SK-N-SH (cell line): ENCODE measurements at regions not wholly inside any gene's neighbourhood (a gene's known extent, or its start where the extent isn't known, plus 50 kb on each side); places are given as distances from the start of the nearest gene placed in this dataset.

Source experiments
- CTCF ChIA-PET: fragments of 300-600, 350-600 bp; formaldehyde crosslinking; extraction: SDS; loops from one replicate; lab custom pipeline; 2021; lab: Yijun Ruan, JAX
- POLR2A ChIA-PET: fragments of 350-600 bp; sonication (Branson Sonifier 250); formaldehyde crosslinking; extraction: SDS; loops from one replicate; lab custom pipeline; 2020; ENCODE audit warnings: antibody characterized with exemption, inconsistent platforms; lab: Yijun Ruan, JAX
- DNase-seq: peaks from one replicate; pipeline ENCODE4 v3.0.0; 2012
- H2AFZ ChIP-seq: fragments of 200-600 bp; sonication (generic); 2 replicates; pipeline ENCODE4 v1.8.1; 2016; ENCODE audit warnings: antibody characterized with exemption, mild to moderate bottlenecking, low read depth
- H3F3A ChIP-seq: fragments of 200-600 bp; sonication (generic); replicated peaks from 2 replicates; pipeline ENCODE3; 2016; ENCODE audit warnings: antibody characterized with exemption, mild to moderate bottlenecking; ENCODE audit not compliant: insufficient read depth
- H3K27ac ChIP-seq, 2 experiments: fragments of 200-500 bp in 1 of 2; fragments of 200-600 bp in 1 of 2; sonication (Bioruptor generic) in 1 of 2; sonication (generic), shearing (Covaris generic) in 1 of 2; 2 replicates each; pipeline versions ENCODE4 v1.5.1 to v1.6.1; 2014 to 2016; ENCODE audit warnings: low read depth in 2 of 2, inconsistent platforms in 1 of 2, low read length in 1 of 2, mild to moderate bottlenecking in 1 of 2, mixed read lengths in 1 of 2
- H3K27me3 ChIP-seq: fragments of 200-600 bp; sonication (generic), shearing (Covaris generic); 2 replicates; pipeline ENCODE4 v1.6.1; 2016; ENCODE audit warnings: mixed run types; ENCODE audit not compliant: insufficient read depth
- H3K36me3 ChIP-seq, 2 experiments: fragments of 200-500 bp in 1 of 2; fragments of 200-600 bp in 1 of 2; sonication (Bioruptor generic) in 1 of 2; sonication (generic) in 1 of 2; replicated peaks in 1 of 2; 2 replicates each; pipeline versions ENCODE3 to v1.5.1; 2014 to 2016; ENCODE audit warnings: low read length in 1 of 2, mild to moderate bottlenecking in 1 of 2; ENCODE audit not compliant: insufficient read depth in 2 of 2, control insufficient read depth in 1 of 2
- H3K4me1 ChIP-seq, 2 experiments: fragments of 200-500 bp in 1 of 2; fragments of 200-600 bp in 1 of 2; sonication (Bioruptor generic) in 1 of 2; sonication (generic), shearing (Covaris generic) in 1 of 2; 2 replicates each; pipeline versions ENCODE4 v1.5.1 to v1.6.1; 2014 to 2016; ENCODE audit warnings: low read depth in 1 of 2, low read length in 1 of 2, mixed run types in 1 of 2; ENCODE audit not compliant: insufficient read depth in 2 of 2, control insufficient read depth in 1 of 2
- H3K4me2 ChIP-seq: fragments of 200-600 bp; sonication (generic), shearing (Covaris generic); 2 replicates; pipeline ENCODE4 v1.6.1; 2017; ENCODE audit warnings: mixed run types
- H3K4me3 ChIP-seq, 2 experiments: fragments of 200-500 bp in 1 of 2; fragments of 200-600 bp in 1 of 2; sonication (Bioruptor generic) in 1 of 2; sonication (generic), shearing (Covaris generic) in 1 of 2; 2 replicates each; pipeline versions ENCODE4 v1.5.1 to v1.8.1; 2014 to 2016; ENCODE audit warnings: low read depth in 2 of 2, inconsistent platforms in 1 of 2, low read length in 1 of 2, mild to moderate bottlenecking in 1 of 2, mixed read lengths in 1 of 2, moderate library complexity in 1 of 2
- H3K79me2 ChIP-seq: fragments of 200-600 bp; sonication (generic); 2 replicates; pipeline ENCODE4 v1.8.1; 2017; ENCODE audit warnings: mild to moderate bottlenecking; ENCODE audit not compliant: insufficient read depth
- H3K9ac ChIP-seq: fragments of 200-600 bp; sonication (generic); 2 replicates; pipeline ENCODE4 v1.6.1; 2017; ENCODE audit warnings: mixed run types
- H3K9me2 ChIP-seq: fragments of 200-600 bp; sonication (generic); 2 replicates; pipeline ENCODE4 v1.6.1; 2017; ENCODE audit warnings: mixed run types
- H3K9me3 ChIP-seq: fragments of 200-600 bp; sonication (generic); 2 replicates; pipeline ENCODE4 v1.6.1; 2017; ENCODE audit warnings: mixed run types, mild to moderate bottlenecking, moderate library complexity
- H4K20me1 ChIP-seq: fragments of 200-600 bp; sonication (generic); 2 replicates; pipeline ENCODE4 v1.6.1; 2017; ENCODE audit warnings: mild to moderate bottlenecking, mixed run types; ENCODE audit not compliant: insufficient read depth
- CHD2 ChIP-seq: fragments of 150-350 bp; IDR thresholded peaks from 2 replicates; pipeline ENCODE4 v1.6.1; 2018; ENCODE audit warnings: low read length; ENCODE audit not compliant: partially characterized antibody
- CTCF ChIP-seq: fragments of 200-600 bp; sonication (generic); IDR thresholded peaks from 2 replicates; pipeline ENCODE4 v1.6.1; 2017; ENCODE audit warnings: antibody characterized with exemption, mild to moderate bottlenecking, moderate library complexity
- ELF1 ChIP-seq: IDR thresholded peaks from 2 replicates; pipeline ENCODE4 v1.4.0; 2012
- EP300 ChIP-seq, 2 experiments: IDR thresholded peaks; 2 replicates each; pipeline versions ENCODE4 v1.4.0 to v1.6.1; 2012; ENCODE audit warnings: borderline replicate concordance in 1 of 2, low read depth in 1 of 2, low read length in 1 of 2
- FOSL2 ChIP-seq: IDR thresholded peaks from 2 replicates; pipeline ENCODE4 v1.4.0; 2012; ENCODE audit warnings: low read depth, mild to moderate bottlenecking, moderate library complexity, borderline replicate concordance
- FOXJ3 ChIP-seq: sonication (generic); formaldehyde crosslinking; IDR thresholded peaks from 2 replicates; pipeline ENCODE4 v1.5.1; 2020; ENCODE audit warnings: mild to moderate bottlenecking, missing genetic modification reagents
- GABPA ChIP-seq: IDR thresholded peaks from 2 replicates; pipeline ENCODE4 v1.4.0; 2012; ENCODE audit warnings: low read depth, mild to moderate bottlenecking
- GATA2 ChIP-seq: sonication (generic); formaldehyde crosslinking; IDR thresholded peaks from 2 replicates; pipeline ENCODE4 v1.5.0; 2020; ENCODE audit warnings: mild to moderate bottlenecking, missing genetic modification reagents
- IRF3 ChIP-seq: fragments of 150-350 bp; IDR thresholded peaks from 2 replicates; pipeline ENCODE4 v1.6.1; 2016; ENCODE audit warnings: mild to moderate bottlenecking, low read depth, low read length
- JUND ChIP-seq: IDR thresholded peaks from 2 replicates; pipeline ENCODE4 v1.4.0; 2012
- MEF2A ChIP-seq: IDR thresholded peaks from 2 replicates; pipeline ENCODE4 v1.4.0; 2012; ENCODE audit warnings: low read depth, borderline replicate concordance
- NRF1 ChIP-seq: IDR thresholded peaks from 2 replicates; pipeline ENCODE4 v1.6.1; 2012; ENCODE audit warnings: low read depth, mild to moderate bottlenecking, low read length
- RAD21 ChIP-seq: IDR thresholded peaks from 2 replicates; pipeline ENCODE4 v1.6.1; 2012; ENCODE audit warnings: mild to moderate bottlenecking, low read length
- RCOR1 ChIP-seq: fragments of 150-350 bp; IDR thresholded peaks from 2 replicates; pipeline ENCODE4 v1.6.1; 2017; ENCODE audit warnings: antibody characterized with exemption, low read length
- RXRA ChIP-seq: IDR thresholded peaks from 2 replicates; pipeline ENCODE4 v1.4.0; 2012; ENCODE audit warnings: low read depth, mild to moderate bottlenecking, borderline replicate concordance
- YY1 ChIP-seq: IDR thresholded peaks from 2 replicates; pipeline ENCODE4 v1.4.0; 2012; ENCODE audit warnings: low read depth, mild to moderate bottlenecking
- WGBS: methylation state at CpG from one replicate; pipeline ENCODE4 v1.1.6; 2017; ENCODE audit warnings: low lambda C conversion rate; 5-methylcytosine and 5-hydroxymethylcytosine counted together
- TF ChIP-seq, protein P1 (sequence below): IDR thresholded peaks from 2 replicates; pipeline ENCODE4; 2012
- TF ChIP-seq, protein P2 (sequence below): IDR thresholded peaks from 2 replicates; pipeline ENCODE4 v1.6.1; 2012; ENCODE audit warnings: mild to moderate bottlenecking, low read depth, low read length, moderate library complexity

DNA sequence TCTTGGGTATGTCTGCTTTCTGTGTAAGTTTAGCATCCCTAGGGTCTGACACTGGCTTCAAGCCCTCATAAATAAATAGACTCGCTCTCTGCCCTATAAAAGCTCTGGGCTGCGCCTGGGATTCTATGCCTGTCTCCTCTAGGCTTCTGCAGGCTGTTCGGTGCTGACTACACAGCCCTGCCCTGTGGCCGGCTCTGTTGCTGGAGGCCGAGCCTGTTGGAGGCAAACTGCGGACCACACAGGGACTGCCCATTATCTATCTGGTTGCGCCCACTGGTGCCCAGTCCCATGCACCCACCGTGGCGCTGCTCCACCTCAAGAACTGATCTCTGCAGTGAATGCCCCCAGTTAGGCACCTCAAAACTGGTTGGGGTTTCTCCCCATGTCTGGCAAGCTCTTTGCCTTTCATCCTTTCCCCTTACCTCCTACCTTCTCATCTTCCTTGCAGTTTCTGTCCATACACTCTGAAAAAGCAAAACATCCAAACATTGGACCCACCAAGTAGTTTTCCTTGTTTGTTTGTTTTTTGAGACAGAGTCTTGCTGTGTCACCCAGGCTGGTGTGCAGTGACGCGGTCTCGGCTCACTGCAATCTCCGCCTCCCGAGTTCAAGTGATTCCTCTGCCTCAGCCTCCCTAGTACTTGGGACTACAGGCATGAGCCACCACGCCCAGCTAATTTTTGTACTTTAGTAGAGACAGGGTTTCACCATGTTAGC lies 207.2 kb downstream of the ERCC6L2 start:
- Histone ChIP-seq H4K20me1 (no peaks in the 10 kb centered on the region), H3K9ac (no peak overlapping the region)
- no peak for TF ChIP-seq MEF2A
- TF ChIP-seq FOSL2: no peak
- TF ChIP-seq RAD21: no peak
- TF ChIP-seq, protein P1, sequence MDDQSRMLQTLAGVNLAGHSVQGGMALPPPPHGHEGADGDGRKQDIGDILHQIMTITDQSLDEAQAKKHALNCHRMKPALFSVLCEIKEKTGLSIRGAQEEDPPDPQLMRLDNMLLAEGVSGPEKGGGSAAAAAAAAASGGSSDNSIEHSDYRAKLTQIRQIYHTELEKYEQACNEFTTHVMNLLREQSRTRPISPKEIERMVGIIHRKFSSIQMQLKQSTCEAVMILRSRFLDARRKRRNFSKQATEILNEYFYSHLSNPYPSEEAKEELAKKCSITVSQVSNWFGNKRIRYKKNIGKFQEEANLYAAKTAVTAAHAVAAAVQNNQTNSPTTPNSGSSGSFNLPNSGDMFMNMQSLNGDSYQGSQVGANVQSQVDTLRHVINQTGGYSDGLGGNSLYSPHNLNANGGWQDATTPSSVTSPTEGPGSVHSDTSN: no peak
- TF ChIP-seq FOXJ3 (CRISPR knock-in tag): no peak
- no peak for TF ChIP-seq RCOR1
- TF ChIP-seq ELF1: no peak
- TF ChIP-seq CTCF: no peak
- TF ChIP-seq YY1: no peak
- no peak for TF ChIP-seq RXRA
- TF ChIP-seq CHD2: no peak
- no peak for TF ChIP-seq GABPA
- no peak for TF ChIP-seq GATA2 (CRISPR knock-in tag)
- TF ChIP-seq, protein P2, sequence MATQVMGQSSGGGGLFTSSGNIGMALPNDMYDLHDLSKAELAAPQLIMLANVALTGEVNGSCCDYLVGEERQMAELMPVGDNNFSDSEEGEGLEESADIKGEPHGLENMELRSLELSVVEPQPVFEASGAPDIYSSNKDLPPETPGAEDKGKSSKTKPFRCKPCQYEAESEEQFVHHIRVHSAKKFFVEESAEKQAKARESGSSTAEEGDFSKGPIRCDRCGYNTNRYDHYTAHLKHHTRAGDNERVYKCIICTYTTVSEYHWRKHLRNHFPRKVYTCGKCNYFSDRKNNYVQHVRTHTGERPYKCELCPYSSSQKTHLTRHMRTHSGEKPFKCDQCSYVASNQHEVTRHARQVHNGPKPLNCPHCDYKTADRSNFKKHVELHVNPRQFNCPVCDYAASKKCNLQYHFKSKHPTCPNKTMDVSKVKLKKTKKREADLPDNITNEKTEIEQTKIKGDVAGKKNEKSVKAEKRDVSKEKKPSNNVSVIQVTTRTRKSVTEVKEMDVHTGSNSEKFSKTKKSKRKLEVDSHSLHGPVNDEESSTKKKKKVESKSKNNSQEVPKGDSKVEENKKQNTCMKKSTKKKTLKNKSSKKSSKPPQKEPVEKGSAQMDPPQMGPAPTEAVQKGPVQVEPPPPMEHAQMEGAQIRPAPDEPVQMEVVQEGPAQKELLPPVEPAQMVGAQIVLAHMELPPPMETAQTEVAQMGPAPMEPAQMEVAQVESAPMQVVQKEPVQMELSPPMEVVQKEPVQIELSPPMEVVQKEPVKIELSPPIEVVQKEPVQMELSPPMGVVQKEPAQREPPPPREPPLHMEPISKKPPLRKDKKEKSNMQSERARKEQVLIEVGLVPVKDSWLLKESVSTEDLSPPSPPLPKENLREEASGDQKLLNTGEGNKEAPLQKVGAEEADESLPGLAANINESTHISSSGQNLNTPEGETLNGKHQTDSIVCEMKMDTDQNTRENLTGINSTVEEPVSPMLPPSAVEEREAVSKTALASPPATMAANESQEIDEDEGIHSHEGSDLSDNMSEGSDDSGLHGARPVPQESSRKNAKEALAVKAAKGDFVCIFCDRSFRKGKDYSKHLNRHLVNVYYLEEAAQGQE: no peak
- TF ChIP-seq EP300 (IDR thresholded peaks at IDR 0.05; ENCODE audit: borderline replicate concordance in 1 of 2, low read depth in 1 of 2, low read length in 1 of 2): no peak
- TF ChIP-seq JUND: no peak
- TF ChIP-seq NRF1: no peak
- no peak for TF ChIP-seq IRF3
- TF ChIP-seq, all 33 proteins: peak for 0
- no peak for DNase-seq
- H3K4me3 ChIP-seq: no peak overlapping the region
- peaks cover 0 to 41% of the 10 kb centered on the region in 2 experiments; a peak in 2 of 4 replicates for H3K4me1 ChIP-seq
- H3K9me3 ChIP-seq: no peaks in the 10 kb centered on the region
- H3K27ac ChIP-seq: peak overlapping the region in 1 of 2 experiments; percentile 97; a peak in 2 of 4 replicates
- H3K4me2 ChIP-seq: no peak overlapping the region
- H3K79me2 ChIP-seq: no peaks in the 10 kb centered on the region
- WGBS: 83% methylated on average over 14 of the region's 15 CpGs
- H2AFZ ChIP-seq: no peak overlapping the region
- no peaks in the 10 kb centered on the region for H3K36me3 ChIP-seq
- H3F3A ChIP-seq: no peaks in the 10 kb centered on the region
- H3K9me2 ChIP-seq: no peaks in the 10 kb centered on the region
- no peaks in the 10 kb centered on the region; the same call in 1 of the 2 replicates for H3K27me3 ChIP-seq
- CTCF ChIA-PET: interaction anchor here (0.8 to 2.3 kb wide), 2 partner anchors 8 to 134 kb away, joined by 3 to 20 read pairs; no protein-coding TSS in a partner anchor
- POLR2A ChIA-PET: interaction anchor here (1.6 to 1.7 kb wide), 2 partner anchors 135 to 207 kb away, joined by 7 to 9 read pairs; partner anchors contain the start of gene ERCC6L2
